Mononuclear cell (primary cell): ENCODE measurements at regions not wholly inside any gene's neighbourhood (a gene's known extent, or its start where the extent isn't known, plus 50 kb on each side); places are given as distances from the start of the nearest gene placed in this dataset.

Experiments used
- H3K27me3 ChIP-seq: 2 replicates; pipeline ENCODE4 v1.6.0; 2011; ENCODE audit warnings: low read length, control low read depth; ENCODE audit not compliant: insufficient read depth
- H3K4me1 ChIP-seq: 2 replicates; pipeline ENCODE4 v1.5.1; 2011; ENCODE audit warnings: mild to moderate bottlenecking, low read length, control low read depth; ENCODE audit not compliant: insufficient read depth
- H3K4me3 ChIP-seq: 2 replicates; pipeline ENCODE4 v1.5.1; 2011; ENCODE audit warnings: mild to moderate bottlenecking, low read length, moderate library complexity
- H3K9me3 ChIP-seq: 2 replicates; pipeline ENCODE4 v1.5.1; 2011; ENCODE audit warnings: low read depth, mild to moderate bottlenecking, control low read depth, low read length

DNA sequence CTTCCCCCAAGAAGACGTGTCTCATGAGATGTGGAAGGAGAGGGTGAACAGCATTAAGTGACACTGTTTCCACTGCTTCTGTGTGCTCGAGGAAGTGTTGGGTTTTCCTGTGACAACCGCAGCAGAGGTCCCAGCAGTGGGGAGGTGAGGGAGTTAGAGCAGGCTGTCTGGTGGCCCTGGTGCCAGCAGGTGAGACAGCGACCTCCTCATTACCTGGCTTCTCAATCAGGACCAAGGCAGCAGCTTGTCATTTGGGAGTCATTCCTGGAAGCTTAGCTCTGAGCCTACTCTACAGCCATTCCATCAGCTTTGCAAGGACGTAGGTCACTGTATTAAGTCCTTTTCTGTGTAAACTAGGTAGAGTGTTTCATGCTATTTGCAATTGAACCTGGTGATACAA, 63.3 kb upstream of the RGMA start:
- Histone ChIP-seq H3K4me3 (no peak overlapping the region), H3K4me1 (peaks cover 10% of the 10 kb centered on the region), H3K27me3 (no peaks in the 10 kb centered on the region), H3K9me3 (no peaks in the 10 kb centered on the region)

DNA sequence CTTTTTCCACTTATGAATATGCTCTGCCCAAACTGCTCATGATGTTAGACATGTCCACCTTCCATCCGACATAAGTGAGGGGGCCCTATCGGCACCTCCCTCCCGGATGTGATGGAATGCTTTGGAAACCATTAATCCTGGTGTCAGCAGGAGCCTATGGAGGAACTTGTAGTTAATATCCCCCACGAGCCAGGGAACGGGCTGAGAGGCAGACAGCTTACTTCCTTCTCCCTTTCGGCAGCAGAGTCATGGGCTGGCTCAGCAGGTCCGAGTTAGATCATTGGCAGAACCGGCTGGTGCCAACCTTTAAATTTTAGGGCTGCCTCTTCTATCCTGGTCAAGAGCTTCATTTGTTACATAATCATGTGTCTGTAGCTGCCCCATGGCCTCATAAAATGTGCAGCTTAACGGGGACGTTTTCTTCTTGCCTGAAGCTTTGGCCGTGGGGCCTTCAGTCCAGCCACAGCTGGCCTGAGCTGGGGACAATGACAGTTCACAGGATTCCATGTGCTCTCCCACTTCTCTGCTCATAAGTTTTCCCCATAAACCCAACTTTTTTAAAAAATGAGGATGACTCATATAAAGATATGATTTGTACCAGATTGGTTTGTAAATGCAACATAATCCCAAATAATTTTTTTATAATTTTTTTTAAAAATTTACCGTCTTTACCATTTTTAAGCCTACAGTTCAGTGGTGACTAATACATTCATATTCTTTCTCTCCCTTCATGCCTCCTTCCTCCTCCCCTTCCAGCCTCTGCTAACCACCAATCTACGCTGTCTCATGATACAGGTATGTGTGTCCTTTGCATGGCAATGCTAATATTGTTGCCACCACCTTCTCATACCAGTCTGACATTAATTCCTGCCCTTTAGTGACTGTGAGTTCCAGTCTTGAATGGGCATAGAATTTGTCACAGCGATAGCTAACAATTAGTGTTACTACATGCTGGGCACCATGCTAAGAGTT, 62.2 kb upstream of the RGMA start:
- Histone ChIP-seq H3K9me3 (no peaks in the 10 kb centered on the region), H3K4me3 (no peak overlapping the region), H3K27me3 (no peaks in the 10 kb centered on the region), H3K4me1 (peaks cover 10% of the 10 kb centered on the region)

- H3K9me3 ChIP-seq: no peaks in the 10 kb centered on the region
- H3K4me3 ChIP-seq: no peak overlapping the region
- no peaks in the 10 kb centered on the region for H3K27me3 ChIP-seq
- H3K4me1 ChIP-seq: peaks cover 2% of the 10 kb centered on the region
These were observed 57.6 kb upstream of the RGMA start for GRCh38 chr15:93146601-93147000.

- Histone ChIP-seq H3K9me3 (no peaks in the 10 kb centered on the region), H3K4me1 (peaks cover 6% of the 10 kb centered on the region), H3K27me3 (no peaks in the 10 kb centered on the region), H3K4me3 (no peak overlapping the region)
These were observed 57.2 kb upstream of the RGMA start for GRCh38 chr15:93146196-93146595.

- Histone ChIP-seq H3K27me3 (no peaks in the 10 kb centered on the region), H3K4me1 (peaks cover 6% of the 10 kb centered on the region), H3K4me3 (no peak overlapping the region), H3K9me3 (no peaks in the 10 kb centered on the region)
These were observed 55.6 kb upstream of the RGMA start for GRCh38 chr15:93144463-93145236.

- Histone ChIP-seq H3K9me3 (no peaks in the 10 kb centered on the region), H3K4me3 (no peak overlapping the region), H3K27me3 (no peaks in the 10 kb centered on the region)
These were observed 54.2 kb upstream of the RGMA start for GRCh38 chr15:93143186-93143585.

GRCh38 chr15:93141371-93141794, 52.4 kb upstream of the RGMA start:
- Histone ChIP-seq H3K4me1 (peaks cover 6% of the 10 kb centered on the region), H3K27me3 (no peaks in the 10 kb centered on the region), H3K9me3 (no peaks in the 10 kb centered on the region), H3K4me3 (no peak overlapping the region)

More at GRCh38 chr15:93143186-93143585, 54.2 kb upstream of the RGMA start:
- peaks cover 6% of the 10 kb centered on the region for H3K4me1 ChIP-seq

GRCh38 chr15:93139436-93139835, 50.4 kb upstream of the RGMA start:
- Histone ChIP-seq H3K4me3 (no peak overlapping the region), H3K9me3 (no peaks in the 10 kb centered on the region), H3K27me3 (no peaks in the 10 kb centered on the region), H3K4me1 (peaks cover 6% of the 10 kb centered on the region)

DNA sequence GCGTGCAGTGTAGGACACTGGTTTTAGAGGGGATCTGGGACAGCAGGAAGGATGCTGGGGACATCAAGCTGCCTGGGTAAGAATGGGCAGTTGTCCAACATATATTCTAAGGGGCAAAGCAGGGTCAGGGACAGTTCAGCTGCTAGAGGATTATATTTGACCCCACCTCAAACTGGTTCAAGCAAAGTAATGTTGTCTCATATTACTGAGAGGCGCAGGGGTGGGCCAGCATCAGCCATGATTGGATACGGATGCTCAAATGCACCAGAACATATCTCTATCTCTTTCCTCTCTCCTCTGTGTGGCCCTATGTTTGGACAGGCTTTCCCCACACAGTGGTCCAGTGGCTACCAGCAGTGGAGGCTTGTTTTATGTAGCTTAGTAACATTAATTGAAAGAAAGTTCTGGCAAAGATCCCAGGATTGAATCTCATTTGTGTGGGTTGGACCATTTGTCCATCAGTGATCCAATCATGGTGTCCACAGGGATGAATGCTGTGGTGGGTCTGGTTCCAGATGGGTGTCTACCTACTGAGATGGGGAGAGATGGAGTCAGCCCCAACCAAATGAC, 49.8 kb upstream of the RGMA start:
- Histone ChIP-seq H3K4me1 (peaks cover 6% of the 10 kb centered on the region), H3K27me3 (no peaks in the 10 kb centered on the region), H3K9me3 (no peaks in the 10 kb centered on the region), H3K4me3 (no peak overlapping the region)
